Sigmoid colon (tissue), 6 donors: ENCODE measurements at regions not wholly inside any gene's neighbourhood (a gene's known extent, or its start where the extent isn't known, plus 50 kb on each side); places are given as distances from the start of the nearest gene placed in this dataset.

Source experiments
- DNase-seq: peaks from one replicate; pipeline ENCODE4 v3.0.0-alpha.2; 2019
- H3K27ac ChIP-seq, 4 donors: fragments of 200-600 bp; sonication (generic); one replicate each; pipeline ENCODE4 v1.5.1; 2016 to 2019; ENCODE audit warnings: mild to moderate bottlenecking in 1 of 4
- H3K27me3 ChIP-seq, 3 donors: fragments of 200-600 bp; sonication (generic); one replicate each; pipeline ENCODE4 v1.5.1; 2019; ENCODE audit warnings: mild to moderate bottlenecking in 1 of 3
- H3K36me3 ChIP-seq, 4 donors: fragments of 200-600 bp; sonication (generic); one replicate each; pipeline ENCODE4 v1.5.1; 2016 to 2019
- H3K4me1 ChIP-seq, 4 donors: fragments of 200-600 bp; sonication (generic); one replicate each; pipeline ENCODE4 v1.5.1; 2017 to 2019
- H3K4me3 ChIP-seq, 4 donors: fragments of 200-600 bp; sonication (generic); one replicate each; pipeline ENCODE4 v1.5.1; 2017 to 2019; ENCODE audit warnings: mild to moderate bottlenecking in 2 of 4, moderate library complexity in 1 of 4
- H3K9me3 ChIP-seq, 4 donors: fragments of 200-600 bp in 3 of 4; sonication (generic) in 3 of 4; one replicate each; pipeline versions ENCODE4 v1.5.1 to v1.6.1; 2013 to 2019
- EP300 ChIP-seq, 4 donors: sonication (generic); formaldehyde crosslinking; IDR thresholded peaks; one replicate each; pipeline ENCODE4 v1.6.1; 2017; ENCODE audit warnings: antibody characterized with exemption in 4 of 4
- POLR2A ChIP-seq, 2 donors: fragments of 450-650 bp; IDR thresholded peaks; one replicate each; pipeline ENCODE4 v1.6.1; 2016; ENCODE audit warnings: antibody characterized with exemption in 2 of 2, mild to moderate bottlenecking in 2 of 2, moderate library complexity in 2 of 2
- POLR2AphosphoS5 ChIP-seq, 4 donors: sonication (generic); formaldehyde crosslinking; IDR thresholded peaks; one replicate each; pipeline ENCODE4 v1.6.1; 2017; ENCODE audit warnings: antibody characterized with exemption in 4 of 4
- WGBS, 2 donors: extraction: QIAGEN DNeasy Blood & Tissue Kit; methylation state at CpG; one replicate each; pipeline ENCODE4 v1.1.7; 2013; 5-methylcytosine and 5-hydroxymethylcytosine counted together
- intact Hi-C: fragments of 100-400 bp; cut with DNase I; formaldehyde crosslinking; loops from one replicate; pipeline ENCODE4 v1.15.1; 2023
- TF ChIP-seq, protein P1 (sequence below), 4 experiments: fragments of 450-650 bp in 3 of 4; fragments of 200-600 bp in 1 of 4; IDR thresholded peaks; one replicate each; pipeline ENCODE4 v1.5.1; 2016 to 2019; ENCODE audit warnings: antibody characterized with exemption in 4 of 4, mild to moderate bottlenecking in 3 of 4, moderate library complexity in 2 of 4
- donor health status: healthy with polysubstance abuse.
- donor health status: healthy.

GRCh38 chr1:94339206-94339927 is 78.8 kb upstream of the ABCD3 start:
- TF ChIP-seq EP300 (IDR thresholded peaks at IDR 0.05) (no peak), POLR2AphosphoS5 (IDR thresholded peaks at IDR 0.05) (no peak), POLR2A (IDR thresholded peaks at IDR 0.05) (no peak)
- TF ChIP-seq, protein P1, sequence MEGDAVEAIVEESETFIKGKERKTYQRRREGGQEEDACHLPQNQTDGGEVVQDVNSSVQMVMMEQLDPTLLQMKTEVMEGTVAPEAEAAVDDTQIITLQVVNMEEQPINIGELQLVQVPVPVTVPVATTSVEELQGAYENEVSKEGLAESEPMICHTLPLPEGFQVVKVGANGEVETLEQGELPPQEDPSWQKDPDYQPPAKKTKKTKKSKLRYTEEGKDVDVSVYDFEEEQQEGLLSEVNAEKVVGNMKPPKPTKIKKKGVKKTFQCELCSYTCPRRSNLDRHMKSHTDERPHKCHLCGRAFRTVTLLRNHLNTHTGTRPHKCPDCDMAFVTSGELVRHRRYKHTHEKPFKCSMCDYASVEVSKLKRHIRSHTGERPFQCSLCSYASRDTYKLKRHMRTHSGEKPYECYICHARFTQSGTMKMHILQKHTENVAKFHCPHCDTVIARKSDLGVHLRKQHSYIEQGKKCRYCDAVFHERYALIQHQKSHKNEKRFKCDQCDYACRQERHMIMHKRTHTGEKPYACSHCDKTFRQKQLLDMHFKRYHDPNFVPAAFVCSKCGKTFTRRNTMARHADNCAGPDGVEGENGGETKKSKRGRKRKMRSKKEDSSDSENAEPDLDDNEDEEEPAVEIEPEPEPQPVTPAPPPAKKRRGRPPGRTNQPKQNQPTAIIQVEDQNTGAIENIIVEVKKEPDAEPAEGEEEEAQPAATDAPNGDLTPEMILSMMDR (IDR thresholded peaks at IDR 0.05) = no peak
- Histone ChIP-seq H3K4me1 (peaks cover 0 to 14% (median 13%) of the 10 kb centered on the region in 4 donors), H3K4me3 (no peak overlapping the region), H3K27me3 (no peaks in the 10 kb centered on the region), H3K27ac (no peak overlapping the region), H3K9me3 (no peaks in the 10 kb centered on the region), H3K36me3 (no peaks in the 10 kb centered on the region)
- intact Hi-C loops = loop anchor here (5.0 kb wide), 3 partner anchors 123 to 312 kb away; no protein-coding TSS in a partner anchor
- DNase-seq = no peak
- WGBS, 2 donors = 75 to 86% methylated on average over 8 of the region's 8 CpGs

- intact Hi-C loops = loop anchor here (5.0 kb wide), 3 partner anchors 125 to 310 kb away; no protein-coding TSS in a partner anchor
- Histone ChIP-seq H3K9me3 (no peaks in the 10 kb centered on the region), H3K27ac (no peak overlapping the region), H3K4me3 (no peak overlapping the region), H3K27me3 (no peaks in the 10 kb centered on the region), H3K36me3 (no peaks in the 10 kb centered on the region), H3K4me1 (peaks cover 0 to 31% (median 16%) of the 10 kb centered on the region in 4 donors)
- WGBS, 2 donors = 50 to 79% methylated on average over 4 of the region's 4 CpGs
- TF ChIP-seq POLR2AphosphoS5 (IDR thresholded peaks at IDR 0.05) = no peak
- no peak for TF ChIP-seq POLR2A (IDR thresholded peaks at IDR 0.05)
- no peak for TF ChIP-seq EP300 (IDR thresholded peaks at IDR 0.05)
- TF ChIP-seq, protein P1 (IDR thresholded peaks at IDR 0.05) = no peak
- DNase-seq = no peak
These were observed 81.2 kb upstream of the ABCD3 start for GRCh38 chr1:94336991-94337390.

DNA sequence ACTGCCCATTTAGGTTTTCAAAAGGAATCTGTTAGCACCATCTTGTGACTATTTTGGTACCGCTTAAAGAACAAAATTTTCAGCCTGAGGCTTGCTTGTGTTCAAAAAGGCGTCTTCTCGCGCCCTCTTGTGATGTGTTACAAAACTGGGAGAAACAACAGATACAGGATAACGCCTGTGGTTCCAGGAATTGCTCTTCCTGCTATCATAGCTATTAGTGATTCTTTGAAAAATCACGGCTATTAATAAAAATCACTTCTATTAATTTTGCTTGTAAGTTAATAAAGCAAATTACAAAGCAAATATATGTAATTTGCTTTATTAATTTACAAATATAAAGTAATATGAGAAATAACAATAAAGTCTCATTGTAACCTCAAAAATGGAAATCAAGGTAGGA is 82.2 kb upstream of the ABCD3 start:
- H3K27ac ChIP-seq = no peak overlapping the region
- no peaks in the 10 kb centered on the region for H3K36me3 ChIP-seq
- no peaks in the 10 kb centered on the region for H3K9me3 ChIP-seq
- WGBS, 2 donors = 1% methylated on average over 6 of the region's 6 CpGs
- DNase-seq = peak; percentile 86
- TF ChIP-seq POLR2A (IDR thresholded peaks at IDR 0.05) (no peak), EP300 (IDR thresholded peaks at IDR 0.05) (no peak), POLR2AphosphoS5 (IDR thresholded peaks at IDR 0.05) (peak in 1 of 4 donors; percentile 22)
- TF ChIP-seq, protein P1 (IDR thresholded peaks at IDR 0.05) = peak; percentile 83 to 93 (median 86)
- intact Hi-C loops = loop anchor here (1.0 to 5.0 kb wide), 4 partner anchors 126 to 309 kb away; no protein-coding TSS in a partner anchor
- H3K4me1 ChIP-seq = peaks cover 0 to 31% (median 16%) of the 10 kb centered on the region in 4 donors
- no peak overlapping the region for H3K4me3 ChIP-seq
- H3K27me3 ChIP-seq = no peaks in the 10 kb centered on the region

- DNase-seq = no peak
- H3K4me3 ChIP-seq = no peak overlapping the region
- H3K27me3 ChIP-seq = no peaks in the 10 kb centered on the region
- peaks cover 0 to 31% (median 16%) of the 10 kb centered on the region in 4 donors for H3K4me1 ChIP-seq
- intact Hi-C loops = loop anchor here (1.0 to 5.0 kb wide), 4 partner anchors 127 to 308 kb away; no protein-coding TSS in a partner anchor
- peak overlapping the region in 2 of 4 donors; percentile 9 to 63 for H3K27ac ChIP-seq
- 85 to 92% methylated on average over 2 of the region's 2 CpGs for WGBS, 2 donors
- H3K9me3 ChIP-seq = no peaks in the 10 kb centered on the region
- no peak for TF ChIP-seq POLR2AphosphoS5 (IDR thresholded peaks at IDR 0.05)
- TF ChIP-seq EP300 (IDR thresholded peaks at IDR 0.05) = no peak
- no peak for TF ChIP-seq POLR2A (IDR thresholded peaks at IDR 0.05)
- TF ChIP-seq, protein P1 (IDR thresholded peaks at IDR 0.05) = no peak
- H3K36me3 ChIP-seq = no peaks in the 10 kb centered on the region
These were observed 82.7 kb upstream of the ABCD3 start for GRCh38 chr1:94335447-94335846.
